Neuronal stem cell (in vitro differentiated cells): ENCODE measurements at regions not wholly inside any gene's neighbourhood (a gene's known extent, or its start where the extent isn't known, plus 50 kb on each side); places are given as distances from the start of the nearest gene placed in this dataset.
"Not testable (repeated sequence)": the region's sequence is repeated elsewhere in the genome, so short reads cannot be mapped to it uniquely, and the experiment has no call there.

Experiments used
- DNase-seq: peaks from one replicate; pipeline ENCODE4 v3.0.0-alpha.2; 2013; ENCODE audit warnings: low spot score
- H2AFZ ChIP-seq: one replicate; pipeline ENCODE4 v1.6.1; 2013; ENCODE audit warnings: mild to moderate bottlenecking, low read length, inconsistent platforms
- H2AK5ac ChIP-seq: 2 replicates; pipeline ENCODE4 v1.6.1; 2013; ENCODE audit warnings: low read depth, mild to moderate bottlenecking, inconsistent platforms, low read length, moderate library complexity, mixed read lengths
- H2BK120ac ChIP-seq: 2 replicates; pipeline ENCODE4 v1.6.1; 2013; ENCODE audit warnings: low read depth, mild to moderate bottlenecking, inconsistent platforms, low read length, moderate library complexity, mixed read lengths
- H2BK12ac ChIP-seq: one replicate; pipeline ENCODE4 v1.6.1; 2013; ENCODE audit warnings: low read length, inconsistent platforms
- H2BK15ac ChIP-seq: 2 replicates; pipeline ENCODE4 v1.6.1; 2013; ENCODE audit warnings: mild to moderate bottlenecking, low read length, inconsistent platforms, mixed read lengths
- H2BK5ac ChIP-seq: one replicate; pipeline ENCODE4 v1.6.1; 2013; ENCODE audit warnings: inconsistent platforms, mild to moderate bottlenecking, low read length, moderate library complexity
- H3K14ac ChIP-seq: one replicate; pipeline ENCODE4 v1.6.1; 2013; ENCODE audit warnings: low read length, inconsistent platforms
- H3K18ac ChIP-seq: 2 replicates; pipeline ENCODE4 v1.6.1; 2013; ENCODE audit warnings: low read length, inconsistent platforms
- H3K23ac ChIP-seq: 2 replicates; pipeline ENCODE4 v1.6.1; 2013; ENCODE audit warnings: low read depth, mild to moderate bottlenecking, mixed read lengths, low read length, inconsistent platforms; ENCODE audit not compliant: poor library complexity
- H3K27ac ChIP-seq: replicated peaks from 3 replicates; pipeline ENCODE4 v1.5.1; 2013; ENCODE audit warnings: low read length, inconsistent platforms
- H3K27me3 ChIP-seq, 3 experiments: 2 replicates each; pipeline ENCODE4 v1.6.1; 2013; ENCODE audit warnings: low read length in 3 of 3, mild to moderate bottlenecking in 2 of 3, inconsistent platforms in 1 of 3, low read depth in 1 of 3, mixed read lengths in 1 of 3, moderate library complexity in 1 of 3; ENCODE audit not compliant: control insufficient read depth in 3 of 3, insufficient read depth in 3 of 3
- H3K36me3 ChIP-seq, 2 donors: replicated peaks in 1 of 2; 2 replicates each; pipeline ENCODE4 v1.6.1; 2013; ENCODE audit warnings: low read length in 2 of 2; ENCODE audit not compliant: control insufficient read depth in 2 of 2, insufficient read depth in 2 of 2
- H3K4ac ChIP-seq: 2 replicates; pipeline ENCODE4 v1.6.1; 2013; ENCODE audit warnings: inconsistent platforms, mild to moderate bottlenecking, low read length, moderate library complexity
- H3K4me1 ChIP-seq, 2 donors: 1 replicate in 1 of 2; 2 replicates in 1 of 2; pipeline ENCODE4 v1.6.1; 2013; ENCODE audit warnings: low read length in 2 of 2, low read depth in 1 of 2; ENCODE audit not compliant: control insufficient read depth in 2 of 2, insufficient read depth in 1 of 2
- H3K4me2 ChIP-seq: one replicate; pipeline ENCODE4 v1.6.1; 2013; ENCODE audit warnings: mild to moderate bottlenecking, low read length, inconsistent platforms; ENCODE audit not compliant: insufficient read depth, poor library complexity, severe bottlenecking
- H3K4me3 ChIP-seq, 2 donors: 2 replicates each; pipeline ENCODE4 v1.5.1; 2013; ENCODE audit warnings: low read length in 2 of 2, mild to moderate bottlenecking in 2 of 2, inconsistent platforms in 1 of 2, moderate library complexity in 1 of 2
- H3K79me1 ChIP-seq: one replicate; pipeline ENCODE4 v1.6.1; 2013; ENCODE audit warnings: low read depth, mild to moderate bottlenecking, inconsistent platforms, low read length, moderate library complexity
- H3K9ac ChIP-seq: one replicate; pipeline ENCODE4 v1.6.1; 2013; ENCODE audit warnings: mild to moderate bottlenecking, low read depth, low read length, inconsistent platforms; ENCODE audit not compliant: poor library complexity
- H3K9me3 ChIP-seq, 2 donors: replicated peaks in 1 of 2; 2 replicates each; pipeline versions ENCODE3 to v1.6.1; 2013; ENCODE audit warnings: low read length in 2 of 2, mild to moderate bottlenecking in 2 of 2, inconsistent platforms in 1 of 2, low read depth in 1 of 2, mixed read lengths in 1 of 2, moderate library complexity in 1 of 2; ENCODE audit not compliant: control insufficient read depth in 2 of 2, insufficient read depth in 1 of 2
- H4K8ac ChIP-seq: one replicate; pipeline ENCODE4 v1.6.1; 2013; ENCODE audit warnings: low read depth, mild to moderate bottlenecking, inconsistent platforms, low read length, moderate library complexity
- H4K91ac ChIP-seq: one replicate; pipeline ENCODE4 v1.6.1; 2013; ENCODE audit warnings: low read length, low read depth, mild to moderate bottlenecking, inconsistent platforms; ENCODE audit not compliant: poor library complexity
- WGBS, 2 donors: extraction: QIAGEN DNeasy Blood & Tissue Kit; methylation state at CpG; one replicate each; pipeline ENCODE4 v1.1.7; 2013; ENCODE audit warnings: missing lambda C conversion rate in 2 of 2, mixed read lengths in 1 of 2; ENCODE audit not compliant: insufficient read length in 2 of 2, insufficient replicate concordance in 1 of 2; ENCODE audit errors: extremely low coverage in 2 of 2; 5-methylcytosine and 5-hydroxymethylcytosine counted together

GRCh38 chr15:77881535-77881934 lies 196.0 kb downstream of the TBC1D2B start:
- not testable (repeated sequence) for H2AK5ac ChIP-seq, H2BK5ac ChIP-seq, H3K9ac ChIP-seq, H2BK12ac ChIP-seq, H3K4ac ChIP-seq, H2BK120ac ChIP-seq, H3K14ac ChIP-seq, H3K18ac ChIP-seq, H4K91ac ChIP-seq, H3K79me1 ChIP-seq, H3K4me1 ChIP-seq, H2BK15ac ChIP-seq, H3K9me3 ChIP-seq, H3K27me3 ChIP-seq, H3K36me3 ChIP-seq, H4K8ac ChIP-seq, H2AFZ ChIP-seq, H3K4me2 ChIP-seq, DNase-seq, H3K4me3 ChIP-seq, H3K23ac ChIP-seq, H3K27ac ChIP-seq
- no CpG with 5 or more reads among the region's 16 CpGs for WGBS, 2 donors

DNA sequence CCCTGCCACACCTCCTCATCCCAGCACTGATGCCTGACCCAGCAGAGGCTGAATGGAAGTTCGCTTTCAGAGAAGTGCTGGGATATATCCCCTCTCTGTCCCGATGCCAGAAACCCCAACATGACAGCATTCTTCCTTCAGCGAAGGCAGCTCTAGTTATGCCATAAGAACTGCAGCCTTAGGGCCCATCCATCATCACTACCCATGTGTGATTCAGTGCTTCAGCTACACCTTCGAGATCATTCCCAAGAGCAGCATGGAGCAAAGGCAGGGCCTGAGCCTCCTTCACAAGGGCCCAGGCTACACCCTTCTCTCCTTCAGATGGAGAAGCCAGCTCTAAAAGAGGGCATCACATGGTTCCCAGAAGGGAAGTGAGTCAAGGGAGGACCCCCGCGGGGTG lies 198.0 kb downstream of the TBC1D2B start:
- not testable (repeated sequence) for H2BK15ac ChIP-seq, H3K9me3 ChIP-seq, H2BK12ac ChIP-seq, H3K79me1 ChIP-seq, H4K8ac ChIP-seq, H3K4ac ChIP-seq, H2BK120ac ChIP-seq, H2BK5ac ChIP-seq, H3K4me1 ChIP-seq, H2AK5ac ChIP-seq, H3K23ac ChIP-seq, H3K27ac ChIP-seq, H3K27me3 ChIP-seq, H3K4me2 ChIP-seq, DNase-seq, H2AFZ ChIP-seq, H3K36me3 ChIP-seq, H4K91ac ChIP-seq, H3K14ac ChIP-seq, H3K18ac ChIP-seq, H3K9ac ChIP-seq, H3K4me3 ChIP-seq
- WGBS, 2 donors = no CpG with 5 or more reads among the region's 6 CpGs

GRCh38 chr15:77877869-77878577 lies 199.5 kb downstream of the TBC1D2B start:
- Histone ChIP-seq H3K4me2 (no peak overlapping the region), H2BK5ac (no peak overlapping the region), H3K4ac (no peak overlapping the region), H2BK120ac (no peak overlapping the region), H2AK5ac (no peak overlapping the region), H4K91ac (no peak overlapping the region), H3K14ac (no peak overlapping the region), H3K79me1 (no peaks in the 10 kb centered on the region), H3K9me3 (no peaks in the 10 kb centered on the region), H2BK15ac (no peak overlapping the region), H4K8ac (no peak overlapping the region), H3K23ac (no peak overlapping the region), H3K4me3 (no peak overlapping the region), H3K9ac (no peak overlapping the region), H3K4me1 (no peaks in the 10 kb centered on the region), H3K27ac (no peak overlapping the region), H2BK12ac (no peak overlapping the region), H3K36me3 (no peaks in the 10 kb centered on the region), H2AFZ (no peak overlapping the region), H3K18ac (no peak overlapping the region), H3K27me3 (peaks cover 0 to 7% (median 0%) of the 10 kb centered on the region in 3 experiments)
- DNase-seq = no peak
- WGBS, 2 donors = no CpG with 5 or more reads among the region's 5 CpGs

GRCh38 chr15:77876107-77876820 lies 201.2 kb downstream of the TBC1D2B start:
- H3K9ac ChIP-seq, H2BK5ac ChIP-seq, H2AFZ ChIP-seq, H3K14ac ChIP-seq, H3K9me3 ChIP-seq, H3K27me3 ChIP-seq, H2BK15ac ChIP-seq, H3K36me3 ChIP-seq, H2AK5ac ChIP-seq, H4K8ac ChIP-seq, H3K4me2 ChIP-seq, H3K4ac ChIP-seq, DNase-seq, H3K27ac ChIP-seq, H2BK120ac ChIP-seq, H3K79me1 ChIP-seq, H3K4me3 ChIP-seq, H3K23ac ChIP-seq, H4K91ac ChIP-seq, H3K4me1 ChIP-seq: not testable (repeated sequence)
- WGBS, 2 donors = no CpG with 5 or more reads among the region's 9 CpGs
- Histone ChIP-seq H3K18ac (peak overlapping the region; percentile 80), H2BK12ac (peak overlapping the region; percentile 73)
